Astrocyte of the spinal cord (primary cell): ENCODE measurements at regions not wholly inside any gene's neighbourhood (a gene's known extent, or its start where the extent isn't known, plus 50 kb on each side); places are given as distances from the start of the nearest gene placed in this dataset.

Source experiments
- DNase-seq: peaks from one replicate; pipeline ENCODE4 v3.0.0; 2011; ENCODE audit warnings: low read depth, low spot score
- H3K4me3 ChIP-seq: 2 replicates; pipeline ENCODE4 v1.5.1; 2011; ENCODE audit warnings: low read depth, mild to moderate bottlenecking, low read length, moderate library complexity
- CTCF ChIP-seq: IDR thresholded peaks from 2 replicates; pipeline ENCODE4 v1.5.1; 2012; ENCODE audit warnings: low read depth, mild to moderate bottlenecking, low read length, inconsistent platforms
- in situ Hi-C: cut with HindIII; loops from 2 replicates; pipeline ENCODE4 v1.10.0; 2017; ENCODE audit warnings: low sequenced_read_pairs

- H3K4me3 ChIP-seq = no peak overlapping the region
- no peak for DNase-seq
- in situ Hi-C loops = no loop called here
- no peak for TF ChIP-seq CTCF
Measured at GRCh38 chr17:13387236-13387635, 214.5 kb downstream of the HS3ST3A1 start.

GRCh38 chr17:13385481-13385911 lies 216.2 kb downstream of the HS3ST3A1 start:
- no peak for DNase-seq
- in situ Hi-C loops = no loop called here
- TF ChIP-seq CTCF = no peak
- H3K4me3 ChIP-seq = no peak overlapping the region

GRCh38 chr17:13384626-13385025 lies 217.1 kb downstream of the HS3ST3A1 start:
- in situ Hi-C loops = no loop called here
- no peak overlapping the region for H3K4me3 ChIP-seq
- TF ChIP-seq CTCF = no peak
- no peak for DNase-seq

- in situ Hi-C loops = no loop called here
Measured at GRCh38 chr17:13378361-13378760, 223.4 kb downstream of the HS3ST3A1 start.

GRCh38 chr17:13374203-13375143 lies 227.3 kb downstream of the HS3ST3A1 start:
- in situ Hi-C loops = no loop called here

More at GRCh38 chr17:13378361-13378760, 223.4 kb downstream of the HS3ST3A1 start:
- no peak for TF ChIP-seq CTCF
- H3K4me3 ChIP-seq = no peak overlapping the region
- DNase-seq = no peak

GRCh38 chr17:13372432-13372831 lies 229.3 kb downstream of the HS3ST3A1 start:
- no peak for TF ChIP-seq CTCF
- no peak overlapping the region for H3K4me3 ChIP-seq
- in situ Hi-C loops = no loop called here
- no peak for DNase-seq

More at GRCh38 chr17:13374203-13375143, 227.3 kb downstream of the HS3ST3A1 start:
- DNase-seq = no peak
- no peak for TF ChIP-seq CTCF
- no peak overlapping the region for H3K4me3 ChIP-seq
